ENCODE measurements at regions not wholly inside any gene's neighbourhood (a gene's known extent, or its start where the extent isn't known, plus 50 kb on each side); places are given as distances from the start of the nearest gene placed in this dataset.

DNA sequence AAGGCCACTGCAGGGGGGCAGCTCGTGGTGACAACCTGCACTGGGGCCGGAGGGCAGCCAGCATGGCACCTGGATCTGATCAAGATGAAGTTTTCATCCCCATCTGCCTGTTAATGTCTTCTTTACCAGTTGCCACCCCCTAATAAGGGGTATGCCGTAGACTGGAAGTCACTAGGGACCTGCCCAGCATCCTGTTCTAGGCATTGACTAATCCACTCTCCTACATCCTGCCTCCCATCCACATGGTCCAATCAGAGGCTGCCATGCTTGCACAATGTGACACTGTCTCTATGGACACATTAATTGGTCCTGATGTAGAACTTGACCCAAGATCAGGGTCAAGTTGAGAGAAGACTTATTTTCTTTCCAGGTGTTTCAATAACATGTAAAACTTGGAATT is 95.1 kb upstream of the LCLAT1 start:
- DNase-seq (ENCODE audit: low spot score) (no peak), ATAC-seq (ENCODE audit: low FRiP score) (no peak)
- TF ChIP-seq, protein P1, sequence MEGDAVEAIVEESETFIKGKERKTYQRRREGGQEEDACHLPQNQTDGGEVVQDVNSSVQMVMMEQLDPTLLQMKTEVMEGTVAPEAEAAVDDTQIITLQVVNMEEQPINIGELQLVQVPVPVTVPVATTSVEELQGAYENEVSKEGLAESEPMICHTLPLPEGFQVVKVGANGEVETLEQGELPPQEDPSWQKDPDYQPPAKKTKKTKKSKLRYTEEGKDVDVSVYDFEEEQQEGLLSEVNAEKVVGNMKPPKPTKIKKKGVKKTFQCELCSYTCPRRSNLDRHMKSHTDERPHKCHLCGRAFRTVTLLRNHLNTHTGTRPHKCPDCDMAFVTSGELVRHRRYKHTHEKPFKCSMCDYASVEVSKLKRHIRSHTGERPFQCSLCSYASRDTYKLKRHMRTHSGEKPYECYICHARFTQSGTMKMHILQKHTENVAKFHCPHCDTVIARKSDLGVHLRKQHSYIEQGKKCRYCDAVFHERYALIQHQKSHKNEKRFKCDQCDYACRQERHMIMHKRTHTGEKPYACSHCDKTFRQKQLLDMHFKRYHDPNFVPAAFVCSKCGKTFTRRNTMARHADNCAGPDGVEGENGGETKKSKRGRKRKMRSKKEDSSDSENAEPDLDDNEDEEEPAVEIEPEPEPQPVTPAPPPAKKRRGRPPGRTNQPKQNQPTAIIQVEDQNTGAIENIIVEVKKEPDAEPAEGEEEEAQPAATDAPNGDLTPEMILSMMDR (IDR thresholded peaks at IDR 0.05) = no peak

DNA sequence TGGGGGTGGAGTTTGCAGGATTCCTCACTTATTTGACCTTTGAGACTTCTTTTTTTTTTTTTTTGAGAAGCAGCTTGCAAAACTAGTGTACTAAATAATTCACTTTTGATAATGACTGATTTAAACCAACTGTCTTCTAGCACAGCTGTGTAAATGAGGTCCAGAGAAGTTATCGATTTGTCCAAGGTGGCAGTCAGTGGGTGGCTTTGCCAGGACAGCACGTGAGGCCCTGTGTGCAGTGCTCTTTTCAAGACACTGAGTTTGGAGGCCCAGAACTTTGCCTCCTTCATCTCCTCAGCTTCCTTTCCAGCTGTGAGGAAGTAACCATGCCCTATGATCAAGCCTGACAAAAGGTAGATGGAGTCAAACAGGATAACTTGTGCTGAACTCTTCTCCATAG is 92.9 kb upstream of the LCLAT1 start:
- TF ChIP-seq, protein P1 (IDR thresholded peaks at IDR 0.05) = no peak

DNA sequence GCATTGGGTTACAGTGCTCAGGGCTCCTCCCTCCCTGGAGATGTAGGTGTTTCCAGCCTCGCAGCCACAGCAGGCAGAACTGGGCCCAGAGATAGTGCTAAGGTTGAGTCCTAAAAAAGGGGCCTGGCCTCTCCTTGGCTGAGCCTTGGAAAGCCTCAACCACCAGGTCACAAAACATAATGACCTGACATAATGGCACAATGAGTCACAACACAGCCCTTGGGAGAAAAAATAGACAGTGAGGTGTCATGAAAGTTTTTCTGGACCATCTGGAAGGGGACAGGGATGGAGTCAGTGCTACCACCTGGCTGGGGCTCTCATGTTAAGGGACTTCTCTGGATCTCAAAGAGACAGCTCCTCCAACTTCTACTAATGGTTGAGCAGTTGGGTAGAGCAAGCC is 92.4 kb upstream of the LCLAT1 start:
- TF ChIP-seq, protein P1 (IDR thresholded peaks at IDR 0.05) = no peak
- ATAC-seq (ENCODE audit: low FRiP score) (no peak), DNase-seq (ENCODE audit: low spot score) (no peak)

More for the DNA sequence above, 92.9 kb upstream of the LCLAT1 start:
- no peak for ATAC-seq (ENCODE audit: low FRiP score)
- DNase-seq (ENCODE audit: low spot score) = no peak

DNA sequence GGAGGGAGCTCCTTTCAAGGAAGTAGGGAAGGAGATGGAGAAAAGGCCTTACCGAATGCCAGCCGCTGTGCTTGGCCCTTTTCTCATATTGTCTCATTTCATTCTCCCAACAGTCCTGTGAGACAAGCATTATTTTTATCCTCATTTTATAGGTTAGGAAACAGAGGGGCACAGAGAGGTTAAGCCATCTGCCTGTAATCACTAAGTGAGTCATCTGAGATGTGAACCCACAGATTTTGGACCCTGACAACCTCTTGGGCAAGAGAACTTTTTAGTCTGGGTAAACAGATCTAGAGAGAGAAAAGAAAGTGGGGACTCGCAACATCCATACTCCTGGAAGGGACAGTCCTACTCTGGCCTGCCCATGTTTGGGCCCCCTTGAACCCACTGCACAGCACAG is 91.7 kb upstream of the LCLAT1 start:
- TF ChIP-seq, protein P1 (IDR thresholded peaks at IDR 0.05) = no peak
- no peak for DNase-seq (ENCODE audit: low spot score)

DNA sequence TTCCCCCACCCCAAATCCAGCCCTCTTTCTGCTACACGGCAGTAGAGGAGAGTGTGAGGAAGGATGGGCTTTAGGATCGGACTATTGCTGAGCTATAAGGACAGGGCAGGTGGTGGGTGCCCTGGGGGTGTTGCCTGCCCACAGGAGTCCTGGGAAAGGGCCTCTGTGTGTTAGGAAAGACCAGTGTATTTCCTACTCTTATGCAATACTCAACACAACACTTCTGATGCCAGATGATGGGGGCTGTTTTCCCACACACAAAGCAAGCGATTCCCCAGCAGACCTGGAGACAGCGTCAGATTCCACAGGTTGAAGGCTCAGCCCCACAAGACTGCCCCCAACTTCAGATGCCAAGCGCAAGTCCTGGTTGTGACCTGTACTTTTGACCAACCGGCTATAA is 91.0 kb upstream of the LCLAT1 start:
- no peak for ATAC-seq (ENCODE audit: low FRiP score)
- no peak for DNase-seq (ENCODE audit: low spot score)
- TF ChIP-seq, protein P1 (IDR thresholded peaks at IDR 0.05) = no peak

More for the DNA sequence above, 91.7 kb upstream of the LCLAT1 start:
- ATAC-seq (ENCODE audit: low FRiP score) = no peak

DNA sequence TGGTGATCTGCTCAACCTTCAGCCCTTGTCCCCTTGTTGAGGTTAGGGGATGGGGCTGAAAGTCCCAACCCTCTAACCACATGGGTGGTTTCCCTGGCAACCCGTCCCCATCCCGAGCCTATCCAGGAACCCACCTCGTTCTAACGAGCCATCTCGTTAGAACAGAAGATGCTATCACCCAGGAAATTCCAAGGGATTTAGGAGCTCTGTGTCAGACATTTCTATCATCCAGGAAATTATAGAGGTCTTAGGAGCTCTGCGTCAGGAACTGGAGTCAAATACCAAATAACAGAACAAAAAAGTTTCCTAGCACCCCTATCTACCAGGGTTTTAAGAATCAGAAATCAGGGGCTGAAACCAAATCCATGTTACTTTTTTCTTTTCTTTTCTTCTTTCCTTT is 90.3 kb upstream of the LCLAT1 start:
- ATAC-seq (ENCODE audit: low FRiP score) = no peak
- no peak for DNase-seq (ENCODE audit: low spot score)
- TF ChIP-seq, protein P1 (IDR thresholded peaks at IDR 0.05) = no peak

DNA sequence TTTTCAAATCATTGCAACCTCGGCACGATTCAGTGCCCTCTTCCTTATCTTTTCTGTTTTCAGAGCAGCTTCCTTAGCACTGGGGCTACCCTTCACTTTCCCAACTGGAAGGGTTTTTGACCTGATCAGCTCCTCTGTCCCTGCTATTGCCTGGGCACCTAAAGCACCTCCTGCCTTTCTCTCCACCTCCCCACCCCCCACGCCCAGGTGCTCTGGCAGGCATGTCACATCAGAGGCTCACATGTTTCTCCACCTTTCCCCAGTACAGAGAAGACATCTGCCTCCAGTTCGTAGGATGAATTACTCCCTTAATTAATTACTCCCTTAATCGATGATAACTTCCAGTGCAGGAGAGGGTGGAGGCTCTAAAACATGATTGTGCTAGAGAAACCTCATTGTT is 88.7 kb upstream of the LCLAT1 start:
- ATAC-seq (ENCODE audit: low FRiP score) (no peak), DNase-seq (ENCODE audit: low spot score) (no peak)
- TF ChIP-seq, protein P1 (IDR thresholded peaks at IDR 0.05) = no peak
